B cell (primary cell): ENCODE measurements at regions not wholly inside any gene's neighbourhood (a gene's known extent, or its start where the extent isn't known, plus 50 kb on each side); places are given as distances from the start of the nearest gene placed in this dataset.

Experiments
- ATAC-seq: fragments of 200-7000 bp; cut with Tn5 transposase; one replicate; pipeline ENCODE4 v1.10.0; 2021; ENCODE audit warnings: low read depth, mild to moderate bottlenecking, moderate number of reproducible peaks, moderate library complexity
- CTCF ChIA-PET: fragments of 350-600 bp; sonication (Branson Sonifier 250); formaldehyde crosslinking; loops from one replicate; lab custom pipeline; 2021; ENCODE audit warnings: antibody characterized with exemption, inconsistent platforms; lab: Charles Lee
- POLR2A ChIA-PET: fragments of 350-600 bp; sonication (Branson Sonifier 250); formaldehyde crosslinking; loops from one replicate; lab custom pipeline; 2021; ENCODE audit warnings: antibody characterized with exemption; lab: Charles Lee
- DNase-seq: peaks from one replicate; pipeline ENCODE4 v3.0.0; 2013
- H2AFZ ChIP-seq: 2 replicates; pipeline ENCODE4 v1.6.1; 2012; ENCODE audit warnings: mild to moderate bottlenecking, low read depth, low read length; ENCODE audit not compliant: insufficient read depth, poor library complexity, severe bottlenecking
- H3K27ac ChIP-seq, 2 donors: 1 replicate in 1 of 2; 2 replicates in 1 of 2; pipeline ENCODE4 v1.5.1; 2012 to 2013; ENCODE audit warnings: low read length in 2 of 2, mild to moderate bottlenecking in 2 of 2, moderate library complexity in 1 of 2
- H3K27me3 ChIP-seq, 4 experiments: fragments of 200-600 bp in 1 of 4; sonication (generic) in 1 of 4; replicated peaks in 1 of 4; 1 replicate in 2 of 4; 2 replicates in 2 of 4; pipeline versions ENCODE4 v1.6.1 to v1.7.0; 2013 to 2016; ENCODE audit warnings: low read length in 3 of 4, mild to moderate bottlenecking in 2 of 4, mixed read lengths in 1 of 4, moderate library complexity in 1 of 4; ENCODE audit not compliant: insufficient read depth in 4 of 4, control insufficient read depth in 3 of 4; ENCODE audit errors: control extremely low read depth in 1 of 4
- H3K36me3 ChIP-seq, 2 experiments: replicated peaks in 1 of 2; 1 replicate in 1 of 2; 2 replicates in 1 of 2; pipeline versions ENCODE4 v1.6.1 to v1.7.1; 2013; ENCODE audit warnings: low read length in 1 of 2; ENCODE audit not compliant: insufficient read depth in 2 of 2, control insufficient read depth in 1 of 2; ENCODE audit errors: control extremely low read depth in 1 of 2, extremely low read depth in 1 of 2
- H3K4me1 ChIP-seq, 2 donors: fragments of 200-600 bp in 1 of 2; sonication (generic) in 1 of 2; 1 replicate in 1 of 2; 2 replicates in 1 of 2; pipeline versions ENCODE4 v1.5.1 to v1.6.1; 2013 to 2017; ENCODE audit warnings: low read length in 2 of 2; ENCODE audit not compliant: control insufficient read depth in 2 of 2, insufficient read depth in 2 of 2
- H3K4me2 ChIP-seq: replicated peaks from 2 replicates; pipeline ENCODE3; 2012; ENCODE audit warnings: mild to moderate bottlenecking, low read depth, low read length; ENCODE audit not compliant: poor library complexity, severe bottlenecking
- H3K4me3 ChIP-seq, 5 experiments: fragments of 200-600 bp in 1 of 5; sonication (generic) in 1 of 5; 1 replicate in 3 of 5; 2 replicates in 2 of 5; pipeline versions ENCODE4 v1.5.1 to v1.7.0; 2011 to 2016; ENCODE audit warnings: low read length in 4 of 5, mild to moderate bottlenecking in 4 of 5, low read depth in 2 of 5, control low read depth in 1 of 5, moderate library complexity in 1 of 5; ENCODE audit not compliant: insufficient read depth in 1 of 5; ENCODE audit errors: control extremely low read depth in 1 of 5, extremely low read depth in 1 of 5
- H3K79me2 ChIP-seq: fragments of 200-600 bp; sonication (generic); one replicate; pipeline ENCODE4 v1.6.0; 2016; ENCODE audit warnings: low read length; ENCODE audit not compliant: control insufficient read depth, insufficient read depth
- H3K9ac ChIP-seq: fragments of 200-600 bp; sonication (generic); 2 replicates; pipeline ENCODE4 v1.6.1; 2017; ENCODE audit warnings: mild to moderate bottlenecking, low read length, moderate library complexity
- H3K9me3 ChIP-seq, 3 donors: one replicate each; pipeline versions ENCODE4 v1.6.1 to v1.7.1; 2013; ENCODE audit warnings: low read length in 2 of 3; ENCODE audit not compliant: control insufficient read depth in 2 of 3, insufficient read depth in 1 of 3; ENCODE audit errors: control extremely low read depth in 1 of 3
- H4K20me1 ChIP-seq: 2 replicates; pipeline ENCODE4 v1.6.0; 2012; ENCODE audit warnings: mild to moderate bottlenecking, low read length; ENCODE audit not compliant: insufficient read depth, control insufficient read depth, poor library complexity, severe bottlenecking
- H3K27ac Mint-ChIP-seq: one replicate; pipeline ENCODE4 v1.8.0; 2021; ENCODE audit warnings: mixed read lengths
- H3K27me3 Mint-ChIP-seq: one replicate; pipeline ENCODE4 v1.8.0; 2021; ENCODE audit warnings: mixed read lengths
- H3K4me1 Mint-ChIP-seq: one replicate; pipeline ENCODE4 v1.8.0; 2021; ENCODE audit warnings: mixed read lengths
- H3K4me3 Mint-ChIP-seq: one replicate; pipeline ENCODE4 v1.8.0; 2021; ENCODE audit warnings: mixed read lengths
- H3K9me3 Mint-ChIP-seq: one replicate; pipeline ENCODE4 v1.8.0; 2022; ENCODE audit warnings: mixed read lengths; ENCODE audit not compliant: insufficient read depth
- CTCF ChIP-seq: fragments of 200-600 bp; IDR thresholded peaks from one replicate; pipeline ENCODE4 v1.8.0; 2022; ENCODE audit warnings: antibody characterized with exemption, mild to moderate bottlenecking
- EZH2 ChIP-seq: IDR thresholded peaks from 2 replicates; pipeline ENCODE4 v1.6.1; 2012; ENCODE audit warnings: borderline replicate concordance, low read depth, mild to moderate bottlenecking, moderate library complexity, low read length; ENCODE audit not compliant: insufficient read depth, poor library complexity, severe bottlenecking
- WGBS: methylation state at CpG from one replicate; pipeline ENCODE4 v1.1.5; 2013; ENCODE audit warnings: missing lambda C conversion rate; ENCODE audit not compliant: insufficient coverage; 5-methylcytosine and 5-hydroxymethylcytosine counted together
- intact Hi-C: fragments of 100-400 bp; cut with micrococcal nuclease; formaldehyde crosslinking; loops from one replicate; pipeline ENCODE4 v1.10.0; 2022

DNA sequence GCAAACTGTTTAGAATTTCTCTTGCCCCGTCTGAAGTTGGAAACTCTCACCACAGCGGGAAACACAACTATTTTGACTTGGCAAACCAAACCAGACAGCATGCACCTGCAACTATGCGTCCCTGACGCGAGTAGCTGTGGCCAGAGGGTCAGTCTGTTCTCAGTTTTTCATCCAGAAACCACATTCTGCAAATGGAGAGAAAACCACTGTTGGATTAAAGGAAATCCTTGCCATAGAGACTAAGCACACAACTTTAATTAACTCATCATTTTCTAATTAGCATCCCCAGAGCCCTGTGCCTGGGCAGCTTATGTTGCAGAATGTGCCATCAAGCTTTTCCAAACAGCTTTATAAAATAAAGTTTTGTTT is 415.7 kb upstream of the TCF4 start:
- no peaks in the 10 kb centered on the region for H4K20me1 ChIP-seq
- no peaks in the 10 kb centered on the region for H3K4me1 ChIP-seq
- Mint-ChIP-seq H3K27me3 (no peaks in the 10 kb centered on the region), H3K9me3 (no peaks in the 10 kb centered on the region), H3K27ac (no peak overlapping the region), H3K4me1 (no peaks in the 10 kb centered on the region), H3K4me3 (no peak overlapping the region)
- no peak overlapping the region for H2AFZ ChIP-seq
- H3K36me3 ChIP-seq: no peaks in the 10 kb centered on the region
- no peaks in the 10 kb centered on the region for H3K9me3 ChIP-seq
- no peaks in the 10 kb centered on the region for H3K79me2 ChIP-seq
- no peaks in the 10 kb centered on the region for H3K27me3 ChIP-seq
- WGBS: 96% methylated on average over 4 of the region's 5 CpGs
- POLR2A ChIA-PET: no interaction called here
- H3K4me2 ChIP-seq: no peak overlapping the region
- H3K27ac ChIP-seq: no peak overlapping the region
- intact Hi-C loops: no loop called here
- DNase-seq (no peak), ATAC-seq (no peak)
- H3K9ac ChIP-seq: no peak overlapping the region
- no peak for TF ChIP-seq CTCF
- TF ChIP-seq EZH2: no peak
- CTCF ChIA-PET: no interaction called here
- no peak overlapping the region for H3K4me3 ChIP-seq

DNA sequence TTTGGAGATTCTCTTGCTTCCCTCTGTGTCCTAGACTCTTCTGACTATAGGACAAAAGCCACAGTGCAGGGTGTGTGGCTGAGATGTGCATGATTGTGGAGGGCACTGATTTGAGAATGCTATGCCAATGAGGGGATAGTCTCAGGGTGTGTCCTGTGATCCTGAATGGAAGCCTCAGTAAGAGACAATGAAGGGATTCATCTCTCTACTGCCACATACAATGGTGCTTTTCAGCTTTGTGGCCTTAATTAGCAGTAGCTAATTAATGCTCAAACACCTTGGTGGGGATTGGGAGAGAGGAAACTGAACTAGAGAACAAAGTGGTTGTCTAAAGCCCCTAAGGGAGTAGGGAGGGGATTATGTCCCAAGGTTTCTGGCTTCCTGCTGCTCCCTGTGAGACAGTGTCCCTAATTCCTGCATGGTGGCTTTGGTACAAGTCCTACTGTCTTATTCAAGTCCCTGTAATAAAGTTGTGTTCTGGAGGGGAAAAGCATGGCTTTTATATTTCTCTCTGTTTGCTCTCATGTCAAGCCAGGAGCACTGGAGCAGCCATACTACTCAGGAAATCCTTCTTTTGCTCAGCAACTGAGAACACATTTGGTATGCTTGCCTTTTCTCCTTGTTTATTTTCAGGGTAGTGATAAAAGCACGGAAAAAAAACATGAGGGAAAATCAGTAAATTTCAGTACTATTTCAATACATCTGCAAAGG is 415.2 kb upstream of the TCF4 start:
- Histone ChIP-seq H3K79me2 (no peaks in the 10 kb centered on the region), H3K4me1 (peaks cover under 1 to 4% of the 10 kb centered on the region in 2 donors), H3K27ac (no peak overlapping the region), H3K36me3 (no peaks in the 10 kb centered on the region), H3K9ac (no peak overlapping the region), H3K4me2 (no peak overlapping the region), H2AFZ (no peak overlapping the region), H4K20me1 (no peaks in the 10 kb centered on the region), H3K4me3 (no peak overlapping the region), H3K27me3 (no peaks in the 10 kb centered on the region), H3K9me3 (no peaks in the 10 kb centered on the region)
- Mint-ChIP-seq H3K4me1 (no peaks in the 10 kb centered on the region), H3K9me3 (no peaks in the 10 kb centered on the region), H3K4me3 (no peak overlapping the region), H3K27me3 (no peaks in the 10 kb centered on the region), H3K27ac (no peak overlapping the region)
- ATAC-seq: no peak
- intact Hi-C loops: no loop called here
- no peak for TF ChIP-seq EZH2
- no peak for TF ChIP-seq CTCF
- no CpG with 5 or more reads among the region's 1 CpG for WGBS
- CTCF ChIA-PET: no interaction called here
- POLR2A ChIA-PET: no interaction called here
- DNase-seq: no peak
